ENCODE measurements at regions not wholly inside any gene's neighbourhood (a gene's known extent, or its start where the extent isn't known, plus 50 kb on each side); places are given as distances from the start of the nearest gene placed in this dataset.

DNA sequence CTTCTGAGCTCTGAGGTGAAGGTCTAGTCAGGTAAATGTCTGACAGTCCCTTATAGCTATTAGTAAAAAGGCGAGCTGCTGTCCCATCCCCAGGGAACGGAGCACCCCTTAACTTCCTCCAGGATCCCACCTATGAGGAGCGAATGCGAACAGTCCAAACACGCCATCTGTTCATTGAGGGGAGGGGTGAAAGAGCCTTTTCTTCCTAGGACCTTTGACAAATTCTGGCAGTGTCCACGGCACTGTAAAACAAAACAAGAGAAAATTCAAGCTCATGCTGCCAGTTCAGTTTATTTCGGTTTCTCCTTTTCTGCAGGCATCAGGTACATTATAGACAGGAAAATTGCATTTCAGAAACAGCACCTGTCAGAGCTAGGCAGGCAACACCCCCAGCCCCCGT, 253.8 kb upstream of the CADM1 start:
- H4K20me1 ChIP-seq (ENCODE audit: control insufficient read depth, extremely low read depth, insufficient read depth, low read length) = no peaks in the 10 kb centered on the region
- no peak overlapping the region for H3K4me3 ChIP-seq (replicated peaks in 1 of 4; ENCODE audit: control extremely low read depth in 1 of 4, insufficient read depth in 1 of 4, low read depth in 3 of 4, low read length in 4 of 4)
- no peak for DNase-seq (ENCODE audit: low read depth in 2 of 2)
- no peak overlapping the region for H3K9ac ChIP-seq (ENCODE audit: insufficient read depth, low read length)
- H3K36me3 ChIP-seq (ENCODE audit: control insufficient read depth, insufficient read depth, low read length) = no peaks in the 10 kb centered on the region
- H3K79me2 ChIP-seq (ENCODE audit: control insufficient read depth, insufficient read depth, low read length) = no peaks in the 10 kb centered on the region
- no peaks in the 10 kb centered on the region for H3K4me1 ChIP-seq (ENCODE audit: control insufficient read depth, extremely low read depth, insufficient read depth, low read length)
- no peak overlapping the region for H3K27ac ChIP-seq (ENCODE audit: insufficient read depth, low read length)
- no peak overlapping the region for H3K4me2 ChIP-seq (ENCODE audit: extremely low read depth, insufficient read depth, low read length)
- no peak overlapping the region for H2AFZ ChIP-seq (ENCODE audit: low read length)
- H3K27me3 ChIP-seq (ENCODE audit: control insufficient read depth, insufficient read depth, low read length) = no peaks in the 10 kb centered on the region
- no peaks in the 10 kb centered on the region for H3K9me3 ChIP-seq (ENCODE audit: control insufficient read depth, insufficient read depth, low read depth, low read length)
- TF ChIP-seq, protein P1, sequence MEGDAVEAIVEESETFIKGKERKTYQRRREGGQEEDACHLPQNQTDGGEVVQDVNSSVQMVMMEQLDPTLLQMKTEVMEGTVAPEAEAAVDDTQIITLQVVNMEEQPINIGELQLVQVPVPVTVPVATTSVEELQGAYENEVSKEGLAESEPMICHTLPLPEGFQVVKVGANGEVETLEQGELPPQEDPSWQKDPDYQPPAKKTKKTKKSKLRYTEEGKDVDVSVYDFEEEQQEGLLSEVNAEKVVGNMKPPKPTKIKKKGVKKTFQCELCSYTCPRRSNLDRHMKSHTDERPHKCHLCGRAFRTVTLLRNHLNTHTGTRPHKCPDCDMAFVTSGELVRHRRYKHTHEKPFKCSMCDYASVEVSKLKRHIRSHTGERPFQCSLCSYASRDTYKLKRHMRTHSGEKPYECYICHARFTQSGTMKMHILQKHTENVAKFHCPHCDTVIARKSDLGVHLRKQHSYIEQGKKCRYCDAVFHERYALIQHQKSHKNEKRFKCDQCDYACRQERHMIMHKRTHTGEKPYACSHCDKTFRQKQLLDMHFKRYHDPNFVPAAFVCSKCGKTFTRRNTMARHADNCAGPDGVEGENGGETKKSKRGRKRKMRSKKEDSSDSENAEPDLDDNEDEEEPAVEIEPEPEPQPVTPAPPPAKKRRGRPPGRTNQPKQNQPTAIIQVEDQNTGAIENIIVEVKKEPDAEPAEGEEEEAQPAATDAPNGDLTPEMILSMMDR (conservative IDR thresholded peaks at IDR 0.05 in 1 of 2, IDR thresholded peaks at IDR 0.05 in 1 of 2; ENCODE audit: low read depth in 1 of 2, low read length in 2 of 2) = no peak

DNA sequence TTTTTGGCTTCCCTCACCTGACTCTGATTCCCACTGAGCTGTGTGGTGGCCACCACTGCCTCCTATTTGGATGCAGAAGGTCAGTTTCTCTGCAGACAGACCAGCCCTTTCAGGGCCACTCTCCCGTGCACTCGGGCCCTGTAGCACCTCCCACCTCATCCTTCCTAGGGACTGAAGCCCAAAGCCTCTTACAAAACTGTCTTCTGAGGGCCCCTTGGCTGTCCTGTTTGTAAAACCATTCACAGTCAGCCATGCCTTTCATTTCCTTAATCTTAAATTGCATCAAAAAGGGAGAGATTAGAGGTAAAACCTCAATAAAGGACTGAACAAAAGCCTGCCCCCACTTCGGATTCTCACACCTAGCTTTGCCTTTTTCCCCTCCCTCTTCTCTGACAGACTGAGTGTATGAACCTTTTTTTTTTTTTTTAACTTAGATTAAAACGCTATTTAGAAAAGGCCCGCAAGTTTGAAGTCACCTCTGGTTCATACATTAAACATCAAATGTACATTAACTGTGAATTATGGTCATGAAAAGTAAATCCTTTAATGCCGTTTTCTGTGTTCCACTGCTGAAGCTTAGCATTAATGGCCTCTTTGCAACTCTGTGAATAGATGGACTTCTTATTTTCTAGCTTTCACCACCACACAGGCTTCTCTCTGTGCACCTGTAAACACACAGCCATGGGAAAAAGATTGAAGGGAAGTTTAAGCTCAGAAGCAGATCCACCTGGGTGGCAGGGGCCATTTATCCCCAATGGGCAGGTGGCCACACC, 247.2 kb upstream of the CADM1 start:
- no peak for TF ChIP-seq EZH2 (IDR thresholded peaks at IDR 0.05; ENCODE audit: low read length, missing control alignments)
- TF ChIP-seq, protein P1 (conservative IDR thresholded peaks at IDR 0.05 in 1 of 2, IDR thresholded peaks at IDR 0.05 in 1 of 2; ENCODE audit: low read depth in 1 of 2, low read length in 2 of 2) = no peak
- Histone ChIP-seq H3K27me3 (ENCODE audit: control insufficient read depth, insufficient read depth, low read length) (no peaks in the 10 kb centered on the region), H3K9me3 (ENCODE audit: control insufficient read depth, insufficient read depth, low read depth, low read length) (no peaks in the 10 kb centered on the region), H3K4me3 (replicated peaks in 1 of 4; ENCODE audit: control extremely low read depth in 1 of 4, insufficient read depth in 1 of 4, low read depth in 3 of 4, low read length in 4 of 4) (no peak overlapping the region), H3K9ac (ENCODE audit: insufficient read depth, low read length) (no peak overlapping the region), H4K20me1 (ENCODE audit: control insufficient read depth, extremely low read depth, insufficient read depth, low read length) (no peaks in the 10 kb centered on the region), H3K4me1 (ENCODE audit: control insufficient read depth, extremely low read depth, insufficient read depth, low read length) (no peaks in the 10 kb centered on the region), H3K36me3 (ENCODE audit: control insufficient read depth, insufficient read depth, low read length) (no peaks in the 10 kb centered on the region), H3K4me2 (ENCODE audit: extremely low read depth, insufficient read depth, low read length) (no peak overlapping the region), H3K79me2 (ENCODE audit: control insufficient read depth, insufficient read depth, low read length) (no peaks in the 10 kb centered on the region), H3K27ac (ENCODE audit: insufficient read depth, low read length) (no peak overlapping the region), H2AFZ (ENCODE audit: low read length) (no peak overlapping the region)
- DNase-seq (ENCODE audit: low read depth in 2 of 2) = no peak

DNA sequence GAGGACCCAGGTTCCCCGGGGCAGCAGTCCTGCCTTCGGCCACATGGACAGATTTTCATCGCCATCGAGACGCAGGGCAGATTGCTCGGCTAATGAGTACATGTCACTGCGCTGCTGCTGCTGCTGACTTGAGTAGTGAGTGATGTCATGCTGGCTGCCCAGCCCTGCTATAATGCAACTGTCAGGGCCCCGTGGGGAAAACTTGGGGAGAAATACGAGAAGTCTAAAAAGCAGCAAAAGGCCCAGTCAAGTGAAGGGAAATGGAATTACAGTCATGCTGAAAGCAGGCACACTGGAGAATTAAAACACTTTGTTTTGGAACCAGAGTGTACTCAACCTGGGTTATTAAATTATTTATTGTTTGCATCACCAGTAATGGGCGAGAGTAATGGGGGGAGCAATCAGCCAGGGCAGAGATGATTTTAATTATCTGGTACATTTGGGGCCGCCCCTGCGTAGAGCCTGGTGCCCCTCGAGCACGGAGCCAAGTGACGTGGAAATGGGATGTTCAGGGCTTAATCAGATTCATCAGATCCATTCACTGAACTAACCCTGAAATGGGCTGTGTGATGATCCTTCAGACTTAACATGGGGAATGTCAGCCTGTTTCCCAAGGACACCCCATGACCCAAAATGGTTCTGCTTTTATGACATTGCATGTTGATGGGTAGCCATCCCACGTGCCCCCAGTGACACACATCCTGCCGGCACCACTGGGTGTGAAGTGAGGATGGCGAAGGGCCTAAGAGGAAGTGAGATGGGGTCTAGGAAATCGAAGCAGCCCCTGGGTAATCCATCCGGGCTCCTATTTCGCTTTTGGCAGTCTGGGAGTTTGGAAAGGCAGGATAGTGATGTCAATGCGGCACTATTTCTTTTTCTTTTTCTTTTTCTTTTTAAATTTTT, 241.6 kb upstream of the CADM1 start:
- H3K4me3 ChIP-seq (replicated peaks in 1 of 4; ENCODE audit: control extremely low read depth in 1 of 4, insufficient read depth in 1 of 4, low read depth in 3 of 4, low read length in 4 of 4) = no peak overlapping the region
- H3K4me2 ChIP-seq (ENCODE audit: extremely low read depth, insufficient read depth, low read length) = no peak overlapping the region
- no peak overlapping the region for H3K27ac ChIP-seq (ENCODE audit: insufficient read depth, low read length)
- H3K79me2 ChIP-seq (ENCODE audit: control insufficient read depth, insufficient read depth, low read length) = no peaks in the 10 kb centered on the region
- TF ChIP-seq EZH2 (IDR thresholded peaks at IDR 0.05; ENCODE audit: low read length, missing control alignments) = no peak
- TF ChIP-seq, protein P1 (conservative IDR thresholded peaks at IDR 0.05 in 1 of 2, IDR thresholded peaks at IDR 0.05 in 1 of 2; ENCODE audit: low read depth in 1 of 2, low read length in 2 of 2) = no peak
- H3K9ac ChIP-seq (ENCODE audit: insufficient read depth, low read length) = no peak overlapping the region
- H3K36me3 ChIP-seq (ENCODE audit: control insufficient read depth, insufficient read depth, low read length) = no peaks in the 10 kb centered on the region
- H4K20me1 ChIP-seq (ENCODE audit: control insufficient read depth, extremely low read depth, insufficient read depth, low read length) = no peaks in the 10 kb centered on the region
- H3K27me3 ChIP-seq (ENCODE audit: control insufficient read depth, insufficient read depth, low read length) = no peaks in the 10 kb centered on the region
- no peaks in the 10 kb centered on the region for H3K9me3 ChIP-seq (ENCODE audit: control insufficient read depth, insufficient read depth, low read depth, low read length)
- DNase-seq (ENCODE audit: low read depth in 2 of 2) = no peak
- no peaks in the 10 kb centered on the region for H3K4me1 ChIP-seq (ENCODE audit: control insufficient read depth, extremely low read depth, insufficient read depth, low read length)
- no peak overlapping the region for H2AFZ ChIP-seq (ENCODE audit: low read length)
